Upper lobe of left lung (tissue), 4 donors: ENCODE measurements at regions not wholly inside any gene's neighbourhood (a gene's known extent, or its start where the extent isn't known, plus 50 kb on each side); places are given as distances from the start of the nearest gene placed in this dataset.

Experiments
- EP300 ChIP-seq, 4 donors: sonication (generic); formaldehyde crosslinking; IDR thresholded peaks; one replicate each; pipeline ENCODE4 v1.5.1; 2017; ENCODE audit warnings: antibody characterized with exemption in 4 of 4, control low read depth in 2 of 4
- POLR2A ChIP-seq, 4 donors: fragments of 450-650 bp; IDR thresholded peaks; one replicate each; pipeline ENCODE4 v1.5.1; 2016 to 2017; ENCODE audit warnings: antibody characterized with exemption in 4 of 4, mild to moderate bottlenecking in 2 of 4
- POLR2AphosphoS5 ChIP-seq, 2 donors: sonication (generic); formaldehyde crosslinking; IDR thresholded peaks; one replicate each; pipeline ENCODE4 v1.5.1; 2017; ENCODE audit warnings: antibody characterized with exemption in 2 of 2
- TF ChIP-seq, protein P1 (sequence below), 6 experiments: fragments of 450-650 bp in 4 of 6; fragments of 200-600 bp in 2 of 6; sonication (generic) in 2 of 6; IDR thresholded peaks; one replicate each; pipeline ENCODE4 v1.5.1; 2016 to 2019; ENCODE audit warnings: antibody characterized with exemption in 6 of 6

DNA sequence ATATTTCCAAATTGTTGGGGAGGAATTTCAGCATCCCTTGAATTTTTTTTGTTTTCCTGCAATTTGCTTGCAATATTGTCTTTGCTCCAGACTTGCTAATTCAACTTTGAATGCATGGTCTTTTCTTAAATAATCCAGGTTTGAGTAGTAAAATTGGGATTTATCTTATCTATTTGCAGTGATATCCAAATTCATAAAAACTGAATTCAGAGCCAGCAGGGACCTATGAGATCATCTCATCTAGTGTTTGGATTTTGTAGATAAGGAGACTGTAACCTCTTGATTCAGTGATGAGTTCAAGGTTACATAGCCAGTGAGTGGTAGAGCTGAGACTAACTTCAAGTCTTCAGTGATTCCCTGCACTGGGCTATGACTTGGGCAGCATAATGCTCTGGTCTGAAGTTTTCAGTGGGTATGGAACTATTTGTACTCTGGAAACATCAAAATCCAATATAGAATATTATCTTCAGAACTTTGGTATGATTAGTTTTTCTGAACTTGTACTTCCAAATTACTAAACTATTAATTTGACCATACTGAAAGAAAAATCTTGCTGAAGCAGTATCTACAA, 109.4 kb downstream of the DISP1 start:
- TF ChIP-seq, protein P1, sequence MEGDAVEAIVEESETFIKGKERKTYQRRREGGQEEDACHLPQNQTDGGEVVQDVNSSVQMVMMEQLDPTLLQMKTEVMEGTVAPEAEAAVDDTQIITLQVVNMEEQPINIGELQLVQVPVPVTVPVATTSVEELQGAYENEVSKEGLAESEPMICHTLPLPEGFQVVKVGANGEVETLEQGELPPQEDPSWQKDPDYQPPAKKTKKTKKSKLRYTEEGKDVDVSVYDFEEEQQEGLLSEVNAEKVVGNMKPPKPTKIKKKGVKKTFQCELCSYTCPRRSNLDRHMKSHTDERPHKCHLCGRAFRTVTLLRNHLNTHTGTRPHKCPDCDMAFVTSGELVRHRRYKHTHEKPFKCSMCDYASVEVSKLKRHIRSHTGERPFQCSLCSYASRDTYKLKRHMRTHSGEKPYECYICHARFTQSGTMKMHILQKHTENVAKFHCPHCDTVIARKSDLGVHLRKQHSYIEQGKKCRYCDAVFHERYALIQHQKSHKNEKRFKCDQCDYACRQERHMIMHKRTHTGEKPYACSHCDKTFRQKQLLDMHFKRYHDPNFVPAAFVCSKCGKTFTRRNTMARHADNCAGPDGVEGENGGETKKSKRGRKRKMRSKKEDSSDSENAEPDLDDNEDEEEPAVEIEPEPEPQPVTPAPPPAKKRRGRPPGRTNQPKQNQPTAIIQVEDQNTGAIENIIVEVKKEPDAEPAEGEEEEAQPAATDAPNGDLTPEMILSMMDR (IDR thresholded peaks at IDR 0.05): no peak
- TF ChIP-seq POLR2A (IDR thresholded peaks at IDR 0.05): no peak
- no peak for TF ChIP-seq EP300 (IDR thresholded peaks at IDR 0.05)
- TF ChIP-seq POLR2AphosphoS5 (IDR thresholded peaks at IDR 0.05): no peak
